GM19468 (cell line): ENCODE measurements at regions not wholly inside any gene's neighbourhood (a gene's known extent, or its start where the extent isn't known, plus 50 kb on each side); places are given as distances from the start of the nearest gene placed in this dataset.
A peak's percentile ranks its signal among the peaks of the same experiment; 100 is the strongest.
"Not testable (repeated sequence)": the region's sequence is repeated elsewhere in the genome, so short reads cannot be mapped to it uniquely, and the experiment has no call there.

Source experiments
- ATAC-seq: cut with Tn5 transposase; IDR thresholded peaks from one replicate; pipeline ENCODE4 v1.9.1; 2021; ENCODE audit warnings: mild to moderate bottlenecking, moderate library complexity, moderate number of reproducible peaks; ENCODE audit not compliant: unreplicated experiment; ENCODE audit errors: extremely low read depth

- ATAC-seq, result no peak
These were observed 142.9 kb upstream of the GRAMD2B start for GRCh38 chr5:126280343-126280742.

- ATAC-seq, result no peak
These were observed 142.4 kb upstream of the GRAMD2B start for GRCh38 chr5:126280846-126281245.

- ATAC-seq, result no peak
These were observed 138.1 kb upstream of the GRAMD2B start for GRCh38 chr5:126284977-126285696.

- ATAC-seq, result not testable (repeated sequence)
These were observed 127.1 kb upstream of the GRAMD2B start for GRCh38 chr5:126296121-126296520.

GRCh38 chr5:126300293-126300692 is 122.9 kb upstream of the GRAMD2B start:
- no peak for ATAC-seq

GRCh38 chr5:126301056-126301455 is 122.2 kb upstream of the GRAMD2B start:
- no peak for ATAC-seq

- no peak for ATAC-seq
These were observed 113.3 kb upstream of the GRAMD2B start for GRCh38 chr5:126309860-126310259.

- no peak for ATAC-seq
These were observed 111.4 kb upstream of the GRAMD2B start for GRCh38 chr5:126311766-126312165.

GRCh38 chr5:126315341-126315740 is 107.9 kb upstream of the GRAMD2B start:
- ATAC-seq, result no peak

GRCh38 chr5:126332326-126332725 is 90.9 kb upstream of the GRAMD2B start:
- no peak for ATAC-seq

- no peak for ATAC-seq
These were observed 88.4 kb upstream of the GRAMD2B start for GRCh38 chr5:126334760-126335159.

- ATAC-seq, result no peak
These were observed 87.3 kb upstream of the GRAMD2B start for GRCh38 chr5:126335886-126336285.

- no peak for ATAC-seq
These were observed 84.6 kb upstream of the GRAMD2B start for GRCh38 chr5:126338635-126339034.

- peak; percentile 50 for ATAC-seq
These were observed 83.9 kb upstream of the GRAMD2B start for GRCh38 chr5:126339215-126339805.

GRCh38 chr5:126341906-126342630 is 81.1 kb upstream of the GRAMD2B start:
- ATAC-seq, result no peak

GRCh38 chr5:126348855-126349635 is 74.2 kb upstream of the GRAMD2B start:
- ATAC-seq, result no peak

- no peak for ATAC-seq
These were observed 72.1 kb upstream of the GRAMD2B start for GRCh38 chr5:126351153-126351552.

- no peak for ATAC-seq
These were observed 69.0 kb upstream of the GRAMD2B start for GRCh38 chr5:126354012-126354857.

- no peak for ATAC-seq
These were observed 68.1 kb upstream of the GRAMD2B start for GRCh38 chr5:126354858-126355731.
